Transverse colon (tissue), 4 donors: ENCODE measurements at regions not wholly inside any gene's neighbourhood (a gene's known extent, or its start where the extent isn't known, plus 50 kb on each side); places are given as distances from the start of the nearest gene placed in this dataset.

Experiments used
- CTCF ChIP-seq, 5 experiments: fragments of 200-600 bp in 3 of 5; fragments of 450-650 bp in 2 of 5; sonication (generic) in 3 of 5; IDR thresholded peaks; 1 replicate in 2 of 5; 2 replicates in 3 of 5; pipeline ENCODE4 v1.5.1; 2016 to 2017; ENCODE audit warnings: antibody characterized with exemption in 5 of 5, inconsistent platforms in 3 of 5, mild to moderate bottlenecking in 2 of 5, moderate library complexity in 1 of 5
- POLR2A ChIP-seq: fragments of 450-650 bp; IDR thresholded peaks from one replicate; pipeline ENCODE4 v1.6.1; 2016; ENCODE audit warnings: antibody characterized with exemption, mild to moderate bottlenecking, moderate library complexity
- POLR2AphosphoS5 ChIP-seq, 3 donors: sonication (generic); formaldehyde crosslinking; IDR thresholded peaks; one replicate each; pipeline ENCODE4 v1.6.1; 2016; ENCODE audit warnings: antibody characterized with exemption in 3 of 3

DNA sequence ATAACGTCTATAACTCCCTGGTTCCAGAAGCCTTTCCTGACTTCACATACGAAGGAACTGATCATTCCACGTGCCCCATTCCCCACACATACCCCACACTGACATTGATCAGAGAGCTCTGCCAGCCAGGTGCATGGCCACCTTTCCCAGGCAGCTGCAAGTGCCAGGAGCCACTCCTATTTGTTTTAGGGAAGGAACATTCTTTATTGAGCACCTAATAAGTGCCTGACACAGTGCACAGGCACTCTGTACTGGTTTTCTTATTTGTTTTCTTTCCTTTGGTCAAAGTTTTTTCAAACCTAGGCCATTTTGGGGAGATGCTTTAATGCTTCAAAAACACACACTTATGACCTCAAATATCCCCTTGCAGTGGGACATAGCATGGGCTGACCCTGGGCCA is 50.0 kb downstream of the PITPNM2 start:
- TF ChIP-seq CTCF (IDR thresholded peaks at IDR 0.05) (no peak), POLR2AphosphoS5 (IDR thresholded peaks at IDR 0.05) (no peak), POLR2A (no peak)
